Right atrium auricular region (tissue), 2 donors: ENCODE measurements at regions not wholly inside any gene's neighbourhood (a gene's known extent, or its start where the extent isn't known, plus 50 kb on each side); places are given as distances from the start of the nearest gene placed in this dataset.

Experiments used
- DNase-seq: peaks from one replicate; pipeline ENCODE4 v3.0.0-alpha.2; 2019; ENCODE audit warnings: low spot score
- H3K27ac ChIP-seq, 2 donors: fragments of 200-600 bp; sonication (generic); 1 replicate in 1 of 2; 2 replicates in 1 of 2; pipeline ENCODE4 v1.5.1; 2016 to 2019
- H3K27me3 ChIP-seq, 2 donors: fragments of 200-600 bp; sonication (generic); one replicate each; pipeline versions ENCODE4 v1.5.1 to v1.6.0; 2017 to 2019
- H3K36me3 ChIP-seq: fragments of 200-600 bp; sonication (generic); one replicate; pipeline ENCODE4 v1.5.1; 2016
- H3K4me1 ChIP-seq, 2 donors: fragments of 200-600 bp; sonication (generic); one replicate each; pipeline versions ENCODE4 v1.5.1 to v1.6.0; 2017 to 2019
- H3K4me3 ChIP-seq, 2 donors: fragments of 200-600 bp; sonication (generic); 1 replicate in 1 of 2; 2 replicates in 1 of 2; pipeline ENCODE4 v1.5.1; 2017 to 2019; ENCODE audit warnings: mild to moderate bottlenecking in 1 of 2, moderate library complexity in 1 of 2
- H3K9me3 ChIP-seq, 2 donors: fragments of 200-600 bp; sonication (generic); one replicate each; pipeline ENCODE4 v1.5.1; 2019
- CTCF ChIP-seq, 2 donors: fragments of 200-600 bp; sonication (generic); IDR thresholded peaks; one replicate each; pipeline ENCODE4 v1.5.1; 2019; ENCODE audit warnings: antibody characterized with exemption in 2 of 2

- H3K9me3 ChIP-seq, result no peaks in the 10 kb centered on the region
- no peaks in the 10 kb centered on the region for H3K4me1 ChIP-seq
- no peak overlapping the region for H3K4me3 ChIP-seq
- no peak for DNase-seq
- no peak overlapping the region for H3K27ac ChIP-seq
- H3K27me3 ChIP-seq, result no peaks in the 10 kb centered on the region
- no peak for TF ChIP-seq CTCF (IDR thresholded peaks at IDR 0.05)
- H3K36me3 ChIP-seq, result no peaks in the 10 kb centered on the region
Measured at GRCh38 chr1:172969611-172970010, 81.1 kb downstream of the TNFSF18 start.

DNA sequence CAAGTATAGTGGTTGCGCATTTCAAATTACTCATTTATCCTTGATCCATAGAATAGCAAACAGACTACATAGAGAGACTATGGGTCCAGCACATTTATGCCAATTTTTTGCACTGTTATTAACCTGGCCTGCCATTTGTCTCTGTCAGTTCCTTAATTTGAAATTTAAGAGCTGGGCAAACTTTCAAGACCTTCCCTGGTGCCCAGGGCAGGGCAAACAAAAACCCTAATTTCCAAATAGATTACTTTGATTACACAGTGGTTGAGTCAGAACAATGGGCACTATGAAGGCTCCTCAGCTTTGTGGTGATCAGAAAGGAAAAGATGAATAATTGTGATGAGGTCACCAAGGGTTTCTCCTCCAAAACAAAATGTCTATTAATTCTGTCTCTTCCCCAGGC is 80.6 kb downstream of the TNFSF18 start:
- no peaks in the 10 kb centered on the region for H3K4me1 ChIP-seq
- H3K36me3 ChIP-seq, result no peaks in the 10 kb centered on the region
- H3K27me3 ChIP-seq, result no peaks in the 10 kb centered on the region
- H3K27ac ChIP-seq, result no peak overlapping the region
- no peaks in the 10 kb centered on the region for H3K9me3 ChIP-seq
- no peak overlapping the region for H3K4me3 ChIP-seq
- no peak for DNase-seq
- no peak for TF ChIP-seq CTCF (IDR thresholded peaks at IDR 0.05)

- H3K4me3 ChIP-seq, result no peak overlapping the region
- no peak for DNase-seq
- H3K27ac ChIP-seq, result no peak overlapping the region
- no peaks in the 10 kb centered on the region for H3K4me1 ChIP-seq
- H3K9me3 ChIP-seq, result no peaks in the 10 kb centered on the region
- no peaks in the 10 kb centered on the region for H3K36me3 ChIP-seq
- TF ChIP-seq CTCF (IDR thresholded peaks at IDR 0.05), result no peak
- no peaks in the 10 kb centered on the region for H3K27me3 ChIP-seq
Measured at GRCh38 chr1:172971241-172971640, 79.5 kb downstream of the TNFSF18 start.

GRCh38 chr1:172972258-172972657 is 78.5 kb downstream of the TNFSF18 start:
- Histone ChIP-seq H3K27ac (no peak overlapping the region), H3K4me1 (no peaks in the 10 kb centered on the region), H3K36me3 (no peaks in the 10 kb centered on the region), H3K4me3 (no peak overlapping the region), H3K9me3 (no peaks in the 10 kb centered on the region), H3K27me3 (no peaks in the 10 kb centered on the region)
- TF ChIP-seq CTCF (IDR thresholded peaks at IDR 0.05), result no peak
- no peak for DNase-seq

DNA sequence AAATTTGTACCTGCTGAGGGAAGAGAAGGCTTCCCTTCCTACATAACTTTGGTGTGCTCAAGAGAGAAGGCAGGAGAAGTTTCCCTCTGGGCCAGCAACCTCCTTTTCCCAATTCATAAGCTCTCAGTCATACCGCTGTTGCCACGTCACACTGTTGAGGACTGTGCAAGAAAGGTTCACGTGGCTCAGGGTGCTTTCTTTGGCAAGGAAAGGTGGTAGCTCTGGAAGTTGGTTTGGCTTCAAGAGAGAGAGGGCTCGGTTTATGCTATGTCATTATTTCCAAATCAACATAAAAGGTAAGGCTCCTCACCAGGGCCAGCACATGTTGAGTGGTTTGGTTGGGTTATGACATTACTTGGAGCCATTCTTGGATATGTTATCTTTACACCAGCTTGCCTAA is 77.3 kb downstream of the TNFSF18 start:
- H3K4me1 ChIP-seq, result no peaks in the 10 kb centered on the region
- H3K36me3 ChIP-seq, result no peaks in the 10 kb centered on the region
- no peak overlapping the region for H3K27ac ChIP-seq
- no peaks in the 10 kb centered on the region for H3K9me3 ChIP-seq
- no peak overlapping the region for H3K4me3 ChIP-seq
- no peak for TF ChIP-seq CTCF (IDR thresholded peaks at IDR 0.05)
- no peaks in the 10 kb centered on the region for H3K27me3 ChIP-seq
- no peak for DNase-seq

- H3K4me1 ChIP-seq, result no peaks in the 10 kb centered on the region
- TF ChIP-seq CTCF (IDR thresholded peaks at IDR 0.05), result no peak
- no peaks in the 10 kb centered on the region for H3K9me3 ChIP-seq
- H3K27me3 ChIP-seq, result no peaks in the 10 kb centered on the region
- H3K4me3 ChIP-seq, result no peak overlapping the region
- H3K27ac ChIP-seq, result no peak overlapping the region
- no peak for DNase-seq
- no peaks in the 10 kb centered on the region for H3K36me3 ChIP-seq
Measured at GRCh38 chr1:172976222-172977041, 74.3 kb downstream of the TNFSF18 start.
